H1 (cell line): ENCODE measurements at regions not wholly inside any gene's neighbourhood (a gene's known extent, or its start where the extent isn't known, plus 50 kb on each side); places are given as distances from the start of the nearest gene placed in this dataset.
"Not testable (repeated sequence)": the region's sequence is repeated elsewhere in the genome, so short reads cannot be mapped to it uniquely, and the experiment has no call there.

Experiments used
- CBX5 ChIP-seq: fragments of 300-800, 300-1000 bp; sonication (generic); IDR thresholded peaks from 2 replicates; pipeline ENCODE4 v1.7.1; 2016; ENCODE audit warnings: antibody characterized with exemption, low read length, low read depth
- CHD1 ChIP-seq: IDR thresholded peaks from 2 replicates; pipeline ENCODE4 v1.6.1; 2012; ENCODE audit warnings: low read depth, low read length, improper control_type of control experiment
- CHD2 ChIP-seq: IDR thresholded peaks from 2 replicates; pipeline ENCODE4 v1.6.1; 2012; ENCODE audit warnings: low read length, improper control_type of control experiment
- EGR1 ChIP-seq: IDR thresholded peaks from 2 replicates; pipeline ENCODE4 v1.6.1; 2011; ENCODE audit warnings: low read depth, low read length, borderline replicate concordance
- HDAC2 ChIP-seq, 2 experiments: fragments of 300-600 bp in 1 of 2; sonication (generic) in 1 of 2; IDR thresholded peaks; 2 replicates each; pipeline ENCODE4 v1.6.1; 2011 to 2012; ENCODE audit warnings: low read depth in 2 of 2, low read length in 2 of 2, mild to moderate bottlenecking in 2 of 2, moderate library complexity in 2 of 2, borderline replicate concordance in 1 of 2, inconsistent platforms in 1 of 2
- JUND ChIP-seq: IDR thresholded peaks from 2 replicates; pipeline ENCODE4 v1.6.1; 2011; ENCODE audit warnings: mild to moderate bottlenecking, improper control_type of control experiment, low read length
- POLR2A ChIP-seq, 2 experiments: IDR thresholded peaks; 1 replicate in 1 of 2; 2 replicates in 1 of 2; pipeline ENCODE4 v1.6.1; 2011; ENCODE audit warnings: low read depth in 2 of 2, low read length in 2 of 2, mild to moderate bottlenecking in 2 of 2; ENCODE audit errors: control extremely low read depth in 1 of 2
- RFX5 ChIP-seq: IDR thresholded peaks from 2 replicates; pipeline ENCODE4 v1.6.1; 2011; ENCODE audit warnings: low read depth, low read length, improper control_type of control experiment, borderline replicate concordance
- SAP30 ChIP-seq: fragments of 300-600 bp; sonication (generic); IDR thresholded peaks from 2 replicates; pipeline ENCODE4 v1.7.1; 2012; ENCODE audit warnings: low read length, moderate library complexity, mild to moderate bottlenecking, inconsistent platforms; ENCODE audit not compliant: insufficient read depth, insufficient replicate concordance
- SP4 ChIP-seq: IDR thresholded peaks from 2 replicates; pipeline ENCODE4 v1.6.1; 2012; ENCODE audit warnings: low read length, inconsistent platforms
- TF ChIP-seq, protein P1 (sequence below), 3 experiments: IDR thresholded peaks; 1 replicate in 2 of 3; 2 replicates in 1 of 3; pipeline versions ENCODE4 v1.5.1 to v1.6.1; 2011; ENCODE audit warnings: low read length in 3 of 3, mild to moderate bottlenecking in 3 of 3, inconsistent platforms in 2 of 3, low read depth in 1 of 3, moderate library complexity in 1 of 3; ENCODE audit not compliant: insufficient read depth in 1 of 3; ENCODE audit errors: control extremely low read depth in 1 of 3

DNA sequence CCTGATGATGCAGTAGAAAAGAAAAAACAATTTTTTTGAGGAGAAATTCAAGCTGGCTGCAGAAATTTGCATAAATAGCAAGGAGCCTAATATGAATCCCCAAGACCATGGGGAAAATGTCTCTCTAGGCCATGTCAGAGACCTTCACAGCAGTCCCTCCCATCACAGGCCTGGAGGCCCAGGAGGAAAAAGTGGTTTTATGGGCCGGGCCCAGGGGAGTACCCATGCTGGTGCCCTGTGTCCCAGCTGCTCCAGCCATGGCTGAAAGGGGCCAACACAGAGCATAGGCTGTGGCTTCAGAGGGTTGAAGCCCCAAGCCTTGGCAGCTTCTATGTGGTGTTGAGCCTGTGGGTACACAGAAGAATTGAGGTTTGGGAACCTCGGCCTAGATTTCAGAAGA lies 126.8 kb upstream of the KLF14 start:
- TF ChIP-seq, protein P1, sequence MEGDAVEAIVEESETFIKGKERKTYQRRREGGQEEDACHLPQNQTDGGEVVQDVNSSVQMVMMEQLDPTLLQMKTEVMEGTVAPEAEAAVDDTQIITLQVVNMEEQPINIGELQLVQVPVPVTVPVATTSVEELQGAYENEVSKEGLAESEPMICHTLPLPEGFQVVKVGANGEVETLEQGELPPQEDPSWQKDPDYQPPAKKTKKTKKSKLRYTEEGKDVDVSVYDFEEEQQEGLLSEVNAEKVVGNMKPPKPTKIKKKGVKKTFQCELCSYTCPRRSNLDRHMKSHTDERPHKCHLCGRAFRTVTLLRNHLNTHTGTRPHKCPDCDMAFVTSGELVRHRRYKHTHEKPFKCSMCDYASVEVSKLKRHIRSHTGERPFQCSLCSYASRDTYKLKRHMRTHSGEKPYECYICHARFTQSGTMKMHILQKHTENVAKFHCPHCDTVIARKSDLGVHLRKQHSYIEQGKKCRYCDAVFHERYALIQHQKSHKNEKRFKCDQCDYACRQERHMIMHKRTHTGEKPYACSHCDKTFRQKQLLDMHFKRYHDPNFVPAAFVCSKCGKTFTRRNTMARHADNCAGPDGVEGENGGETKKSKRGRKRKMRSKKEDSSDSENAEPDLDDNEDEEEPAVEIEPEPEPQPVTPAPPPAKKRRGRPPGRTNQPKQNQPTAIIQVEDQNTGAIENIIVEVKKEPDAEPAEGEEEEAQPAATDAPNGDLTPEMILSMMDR (IDR thresholded peaks at IDR 0.05; ENCODE audit: control extremely low read depth in 1 of 3, insufficient read depth in 1 of 3, low read depth in 1 of 3, low read length in 3 of 3) = not testable (repeated sequence)
- TF ChIP-seq CHD1; RFX5; HDAC2 (IDR thresholded peaks at IDR 0.05; ENCODE audit: borderline replicate concordance in 1 of 2, low read depth in 2 of 2, low read length in 2 of 2); SP4; EGR1; JUND; POLR2A (IDR thresholded peaks at IDR 0.05; ENCODE audit: control extremely low read depth in 1 of 2, low read depth in 2 of 2, low read length in 2 of 2); CHD2; SAP30; CBX5: not testable (repeated sequence)
